NCI-H345 treated with DMSO at 0.1 percent for 48 hours (cell line): ENCODE measurements at regions not wholly inside any gene's neighbourhood (a gene's known extent, or its start where the extent isn't known, plus 50 kb on each side); places are given as distances from the start of the nearest gene placed in this dataset.
"Not testable (repeated sequence)": the region's sequence is repeated elsewhere in the genome, so short reads cannot be mapped to it uniquely, and the experiment has no call there.

ENCODE experiments used
- DNase-seq: peaks from one replicate; lab custom pipeline; 2025; ENCODE audit not compliant: unreplicated experiment; lab: John Stamatoyannopoulos, UW

- no peak for DNase-seq
Measured at GRCh38 chr2:53129851-53130250, 637.8 kb upstream of the CHAC2 start.

GRCh38 chr2:53127061-53127650 is 640.4 kb upstream of the CHAC2 start:
- DNase-seq = no peak

- no peak for DNase-seq
Measured at GRCh38 chr2:53114991-53115390, 652.6 kb upstream of the CHAC2 start.

GRCh38 chr2:53114582-53114981 is 653.0 kb upstream of the CHAC2 start:
- DNase-seq = no peak

GRCh38 chr2:53112408-53112807 is 655.2 kb upstream of the CHAC2 start:
- not testable (repeated sequence) for DNase-seq

GRCh38 chr2:53111406-53111805 is 656.2 kb upstream of the CHAC2 start:
- DNase-seq = no peak

- no peak for DNase-seq
Measured at GRCh38 chr2:53111004-53111403, 656.6 kb upstream of the CHAC2 start.

GRCh38 chr2:53108246-53108645 is 659.4 kb upstream of the CHAC2 start:
- no peak for DNase-seq

GRCh38 chr2:53104263-53104662 is 663.3 kb upstream of the CHAC2 start:
- DNase-seq = no peak

- DNase-seq = no peak
Measured at GRCh38 chr2:53103679-53104078, 663.9 kb upstream of the CHAC2 start.

GRCh38 chr2:53098696-53099078 is 668.9 kb upstream of the CHAC2 start:
- DNase-seq = no peak

- no peak for DNase-seq
Measured at GRCh38 chr2:53096351-53096750, 671.3 kb upstream of the CHAC2 start.

- DNase-seq = no peak
Measured at GRCh38 chr2:53095664-53096063, 671.9 kb upstream of the CHAC2 start.

- no peak for DNase-seq
Measured at GRCh38 chr2:53095227-53095626, 672.4 kb upstream of the CHAC2 start.

- DNase-seq = no peak
Measured at GRCh38 chr2:53093355-53093754, 674.2 kb upstream of the CHAC2 start.

- no peak for DNase-seq
Measured at GRCh38 chr2:53091183-53091582, 676.4 kb upstream of the CHAC2 start.

GRCh38 chr2:53087874-53088461 is 679.6 kb upstream of the CHAC2 start:
- DNase-seq = no peak

- no peak for DNase-seq
Measured at GRCh38 chr2:53087262-53087873, 680.2 kb upstream of the CHAC2 start.

GRCh38 chr2:53077413-53077812 is 690.2 kb upstream of the CHAC2 start:
- no peak for DNase-seq

- no peak for DNase-seq
Measured at GRCh38 chr2:53075760-53076159, 691.8 kb upstream of the CHAC2 start.

GRCh38 chr2:53067533-53067932 is 700.1 kb upstream of the CHAC2 start:
- no peak for DNase-seq

GRCh38 chr2:53067056-53067455 is 700.5 kb upstream of the CHAC2 start:
- no peak for DNase-seq

- DNase-seq = no peak
Measured at GRCh38 chr2:53064154-53064553, 703.5 kb upstream of the CHAC2 start.
